SH-SY5Y (cell line): ENCODE measurements at regions not wholly inside any gene's neighbourhood (a gene's known extent, or its start where the extent isn't known, plus 50 kb on each side); places are given as distances from the start of the nearest gene placed in this dataset.

Source experiments
- GATA2 ChIP-seq: IDR thresholded peaks from 2 replicates; pipeline ENCODE4 v1.6.1; 2011; ENCODE audit warnings: mild to moderate bottlenecking, low read depth, low read length
- GATA3 ChIP-seq: IDR thresholded peaks from 2 replicates; pipeline ENCODE4 v1.6.1; 2011; ENCODE audit warnings: low read depth, mild to moderate bottlenecking, low read length, moderate library complexity

- no peak for TF ChIP-seq GATA2
- no peak for TF ChIP-seq GATA3
Measured at GRCh38 chr13:97577026-97577425, 143.1 kb downstream of the RAP2A start.
